ENCODE measurements at regions not wholly inside any gene's neighbourhood (a gene's known extent, or its start where the extent isn't known, plus 50 kb on each side); places are given as distances from the start of the nearest gene placed in this dataset.
"Not testable (repeated sequence)": the region's sequence is repeated elsewhere in the genome, so short reads cannot be mapped to it uniquely, and the experiment has no call there.

- H3K4me3 ChIP-seq (ENCODE audit: low read depth, low read length) = no peak overlapping the region
These were observed 99.5 kb downstream of the CD83 start for GRCh38 chr6:14216946-14217684.

- no peak overlapping the region for H3K4me3 ChIP-seq (ENCODE audit: low read depth, low read length)
These were observed 100.4 kb downstream of the CD83 start for GRCh38 chr6:14217728-14218518.

GRCh38 chr6:14218519-14218800 is 100.9 kb downstream of the CD83 start:
- H3K4me3 ChIP-seq (ENCODE audit: low read depth, low read length) = no peak overlapping the region

- no peak overlapping the region for H3K4me3 ChIP-seq (ENCODE audit: low read depth, low read length)
These were observed 104.2 kb downstream of the CD83 start for GRCh38 chr6:14221564-14222279.

GRCh38 chr6:14222956-14223355 is 105.4 kb downstream of the CD83 start:
- no peak overlapping the region for H3K4me3 ChIP-seq (ENCODE audit: low read depth, low read length)

- no peak overlapping the region for H3K4me3 ChIP-seq (ENCODE audit: low read depth, low read length)
These were observed 107.0 kb downstream of the CD83 start for GRCh38 chr6:14224359-14225103.

- no peak overlapping the region for H3K4me3 ChIP-seq (ENCODE audit: low read depth, low read length)
These were observed 108.6 kb downstream of the CD83 start for GRCh38 chr6:14226051-14226660.

- H3K4me3 ChIP-seq (ENCODE audit: low read depth, low read length) = no peak overlapping the region
These were observed 111.0 kb downstream of the CD83 start for GRCh38 chr6:14228571-14228970.

- no peak overlapping the region for H3K4me3 ChIP-seq (ENCODE audit: low read depth, low read length)
These were observed 113.5 kb downstream of the CD83 start for GRCh38 chr6:14231071-14231483.

GRCh38 chr6:14231501-14232280 is 114.1 kb downstream of the CD83 start:
- H3K4me3 ChIP-seq (ENCODE audit: low read depth, low read length) = no peak overlapping the region

GRCh38 chr6:14232889-14233288 is 115.3 kb downstream of the CD83 start:
- no peak overlapping the region for H3K4me3 ChIP-seq (ENCODE audit: low read depth, low read length)

GRCh38 chr6:14235653-14236356 is 118.2 kb downstream of the CD83 start:
- no peak overlapping the region for H3K4me3 ChIP-seq (ENCODE audit: low read depth, low read length)

- no peak overlapping the region for H3K4me3 ChIP-seq (ENCODE audit: low read depth, low read length)
These were observed 121.5 kb downstream of the CD83 start for GRCh38 chr6:14239097-14239496.

- H3K4me3 ChIP-seq (ENCODE audit: low read depth, low read length) = no peak overlapping the region
These were observed 123.0 kb downstream of the CD83 start for GRCh38 chr6:14240411-14241166.

- H3K4me3 ChIP-seq (ENCODE audit: low read depth, low read length) = no peak overlapping the region
These were observed 123.9 kb downstream of the CD83 start for GRCh38 chr6:14241255-14242070.

GRCh38 chr6:14242912-14243311 is 125.3 kb downstream of the CD83 start:
- not testable (repeated sequence) for H3K4me3 ChIP-seq (ENCODE audit: low read depth, low read length)

- no peak overlapping the region for H3K4me3 ChIP-seq (ENCODE audit: low read depth, low read length)
These were observed 126.0 kb downstream of the CD83 start for GRCh38 chr6:14243597-14243996.

- H3K4me3 ChIP-seq (ENCODE audit: low read depth, low read length) = no peak overlapping the region
These were observed 129.3 kb downstream of the CD83 start for GRCh38 chr6:14246876-14247275.

All from iPS-11a (cell line).